ENCODE measurements at regions not wholly inside any gene's neighbourhood (a gene's known extent, or its start where the extent isn't known, plus 50 kb on each side); places are given as distances from the start of the nearest gene placed in this dataset.

DNA sequence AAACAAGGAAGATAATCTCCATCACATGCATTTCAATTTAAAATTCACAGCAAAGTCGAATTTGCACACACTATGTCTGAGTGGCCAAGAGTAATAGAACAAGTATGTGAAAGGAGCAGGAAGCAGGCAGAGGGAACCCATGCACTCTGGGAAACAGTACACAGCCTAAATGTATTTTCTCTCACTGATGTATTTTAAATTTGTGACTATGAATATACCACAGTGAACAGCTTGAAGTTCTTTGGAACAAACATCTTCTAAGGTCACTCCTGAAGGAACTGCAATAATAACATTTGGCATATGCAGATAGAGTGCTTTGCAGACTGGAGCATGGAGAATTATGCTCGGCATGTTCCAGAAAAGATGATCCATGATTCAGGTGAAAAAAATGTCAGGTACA, 223.1 kb upstream of the PKN2 start:
- TF ChIP-seq, protein P1, sequence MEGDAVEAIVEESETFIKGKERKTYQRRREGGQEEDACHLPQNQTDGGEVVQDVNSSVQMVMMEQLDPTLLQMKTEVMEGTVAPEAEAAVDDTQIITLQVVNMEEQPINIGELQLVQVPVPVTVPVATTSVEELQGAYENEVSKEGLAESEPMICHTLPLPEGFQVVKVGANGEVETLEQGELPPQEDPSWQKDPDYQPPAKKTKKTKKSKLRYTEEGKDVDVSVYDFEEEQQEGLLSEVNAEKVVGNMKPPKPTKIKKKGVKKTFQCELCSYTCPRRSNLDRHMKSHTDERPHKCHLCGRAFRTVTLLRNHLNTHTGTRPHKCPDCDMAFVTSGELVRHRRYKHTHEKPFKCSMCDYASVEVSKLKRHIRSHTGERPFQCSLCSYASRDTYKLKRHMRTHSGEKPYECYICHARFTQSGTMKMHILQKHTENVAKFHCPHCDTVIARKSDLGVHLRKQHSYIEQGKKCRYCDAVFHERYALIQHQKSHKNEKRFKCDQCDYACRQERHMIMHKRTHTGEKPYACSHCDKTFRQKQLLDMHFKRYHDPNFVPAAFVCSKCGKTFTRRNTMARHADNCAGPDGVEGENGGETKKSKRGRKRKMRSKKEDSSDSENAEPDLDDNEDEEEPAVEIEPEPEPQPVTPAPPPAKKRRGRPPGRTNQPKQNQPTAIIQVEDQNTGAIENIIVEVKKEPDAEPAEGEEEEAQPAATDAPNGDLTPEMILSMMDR (conservative IDR thresholded peaks at IDR 0.05; ENCODE audit: low read depth, low read length) = no peak
- no peak for TF ChIP-seq EZH2 (IDR thresholded peaks at IDR 0.05; ENCODE audit: borderline replicate concordance, low read depth, low read length, poor library complexity, severe bottlenecking)

All from A673 (cell line).